ENCODE measurements at regions not wholly inside any gene's neighbourhood (a gene's known extent, or its start where the extent isn't known, plus 50 kb on each side); places are given as distances from the start of the nearest gene placed in this dataset.

GRCh38 chr14:89042021-89042420 lies 217.6 kb downstream of the TTC8 start:
- no peak for TF ChIP-seq CTCF (conservative IDR thresholded peaks at IDR 0.05; ENCODE audit: low read length)
- TF ChIP-seq EZH2phosphoT487 (IDR thresholded peaks at IDR 0.05; ENCODE audit: borderline replicate concordance, low read depth, low read length): no peak
